GM23338 (cell line): ENCODE measurements at regions not wholly inside any gene's neighbourhood (a gene's known extent, or its start where the extent isn't known, plus 50 kb on each side); places are given as distances from the start of the nearest gene placed in this dataset.
"Not testable (repeated sequence)": the region's sequence is repeated elsewhere in the genome, so short reads cannot be mapped to it uniquely, and the experiment has no call there.

Experiments used
- ATAC-seq: fragments of 200-7000 bp; cut with Tn5 transposase; 3 replicates; pipeline ENCODE4 v1.9.1; 2020
- DNase-seq: peaks from one replicate; pipeline ENCODE4 v3.0.0-alpha.2; 2015; ENCODE audit warnings: low spot score
- H2AFZ ChIP-seq: fragments of 200-600 bp; sonication (generic); 2 replicates; pipeline ENCODE4 v1.8.0; 2016; ENCODE audit warnings: antibody characterized with exemption, mild to moderate bottlenecking, moderate library complexity
- H3F3A ChIP-seq: fragments of 200-600 bp; sonication (generic); replicated peaks from 2 replicates; pipeline ENCODE4 v1.8.0; 2017; ENCODE audit warnings: antibody characterized with exemption, mixed run types, low read depth
- H3K27ac ChIP-seq: fragments of 200-600 bp; sonication (generic); 2 replicates; pipeline ENCODE4 v1.6.1; 2016; ENCODE audit warnings: low read depth
- H3K27me3 ChIP-seq: fragments of 200-600 bp; sonication (generic); 2 replicates; pipeline ENCODE4 v1.8.0; 2016; ENCODE audit warnings: mild to moderate bottlenecking, mixed run types, moderate library complexity; ENCODE audit not compliant: insufficient read depth
- H3K36me3 ChIP-seq: fragments of 200-600 bp; sonication (generic); 2 replicates; pipeline ENCODE4 v1.8.0; 2016; ENCODE audit warnings: mild to moderate bottlenecking; ENCODE audit not compliant: insufficient read depth
- H3K4me1 ChIP-seq: fragments of 200-600 bp; sonication (generic); 2 replicates; pipeline ENCODE4 v1.8.0; 2016; ENCODE audit warnings: mild to moderate bottlenecking, moderate library complexity; ENCODE audit not compliant: insufficient read depth
- H3K4me2 ChIP-seq: fragments of 200-600 bp; sonication (generic); 2 replicates; pipeline ENCODE4 v1.7.1; 2017; ENCODE audit warnings: mixed run types
- H3K4me3 ChIP-seq: fragments of 200-600 bp; sonication (generic); 2 replicates; pipeline ENCODE4 v1.6.1; 2016; ENCODE audit warnings: mixed run types
- H3K79me2 ChIP-seq: fragments of 200-600 bp; sonication (generic); replicated peaks from 2 replicates; pipeline ENCODE4 v1.8.0; 2017; ENCODE audit warnings: mild to moderate bottlenecking; ENCODE audit not compliant: insufficient read depth
- H3K9me2 ChIP-seq: fragments of 200-600 bp; sonication (generic); 2 replicates; pipeline ENCODE4 v1.8.0; 2017; ENCODE audit not compliant: insufficient read depth
- H4K20me1 ChIP-seq: fragments of 200-600 bp; sonication (generic); replicated peaks from 2 replicates; pipeline ENCODE4 v1.8.0; 2017; ENCODE audit warnings: mild to moderate bottlenecking; ENCODE audit not compliant: insufficient read depth
- H3K27ac Mint-ChIP-seq: 2 replicates; pipeline ENCODE4 v1.8.0; 2020; ENCODE audit warnings: inconsistent platforms, mild to moderate bottlenecking, moderate library complexity, mixed read lengths
- H3K27me3 Mint-ChIP-seq: 3 replicates; pipeline ENCODE4 v1.8.0; 2022; ENCODE audit warnings: low read depth, mild to moderate bottlenecking, moderate library complexity, mixed read lengths, inconsistent platforms; ENCODE audit not compliant: insufficient read depth, poor library complexity
- H3K36me3 Mint-ChIP-seq: 3 replicates; pipeline ENCODE4 v1.8.0; 2021; ENCODE audit warnings: low read depth, mild to moderate bottlenecking, inconsistent platforms, moderate library complexity, mixed read lengths
- H3K4me1 Mint-ChIP-seq: 3 replicates; pipeline ENCODE4 v1.8.0; 2020; ENCODE audit warnings: mild to moderate bottlenecking, inconsistent platforms, mixed read lengths
- H3K4me3 Mint-ChIP-seq: 3 replicates; pipeline ENCODE4 v1.8.0; 2021; ENCODE audit warnings: moderate library complexity, mild to moderate bottlenecking, inconsistent platforms, mixed read lengths
- H3K9me3 Mint-ChIP-seq: 3 replicates; pipeline ENCODE4 v1.8.0; 2020; ENCODE audit warnings: moderate library complexity, mild to moderate bottlenecking, inconsistent platforms, mixed read lengths
- STAT1 ChIP-seq: IDR thresholded peaks from one replicate; pipeline ENCODE4 v1.6.1; 2016; ENCODE audit warnings: antibody characterized with exemption; ENCODE audit not compliant: unreplicated experiment
- ZNF331 ChIP-seq: fragments of 250-450 bp; sonication (Bioruptor Pico); IDR thresholded peaks from 2 replicates; pipeline ENCODE4 v1.5.0; 2020; ENCODE audit warnings: low read depth, mild to moderate bottlenecking, moderate library complexity
- ZNF462 ChIP-seq: fragments of 250-450 bp; sonication (Bioruptor Pico); IDR thresholded peaks from 2 replicates; pipeline ENCODE4 v1.5.0; 2020; ENCODE audit warnings: mild to moderate bottlenecking, moderate library complexity

- no peak overlapping the region for H3K4me3 Mint-ChIP-seq
These were observed 98.5 kb upstream of the MBIP start for GRCh38 chr14:36418937-36419336.

GRCh38 chr14:36411951-36412350, 91.5 kb upstream of the MBIP start:
- not testable (repeated sequence) for H2AFZ ChIP-seq, H3K9me2 ChIP-seq, H3K36me3 ChIP-seq, H4K20me1 ChIP-seq, H3K27ac Mint-ChIP-seq, H3K4me3 ChIP-seq, H3K27me3 ChIP-seq, H3K27ac ChIP-seq, H3K4me1 Mint-ChIP-seq, DNase-seq, ATAC-seq, H3K4me1 ChIP-seq, H3K4me2 ChIP-seq, H3K4me3 Mint-ChIP-seq, H3F3A ChIP-seq, H3K79me2 ChIP-seq
- H3K36me3 Mint-ChIP-seq, result peaks cover 24% of the 10 kb centered on the region; the same call in 2 of the 3 replicates
- H3K27me3 Mint-ChIP-seq, result peaks cover 11% of the 10 kb centered on the region
- peaks cover 60% of the 10 kb centered on the region for H3K9me3 Mint-ChIP-seq

More at GRCh38 chr14:36418937-36419336, 98.5 kb upstream of the MBIP start:
- H3K36me3 ChIP-seq, result no peaks in the 10 kb centered on the region
- DNase-seq (no peak), ATAC-seq (no peak)
- H2AFZ ChIP-seq, result no peak overlapping the region
- peaks cover 26% of the 10 kb centered on the region for H3K4me1 ChIP-seq
- H3K79me2 ChIP-seq, result no peaks in the 10 kb centered on the region
- no peak for TF ChIP-seq ZNF331
- TF ChIP-seq ZNF462 (CRISPR knock-in tag), result no peak
- no peak for TF ChIP-seq STAT1
- no peaks in the 10 kb centered on the region for H3F3A ChIP-seq
- H4K20me1 ChIP-seq, result no peaks in the 10 kb centered on the region
- Mint-ChIP-seq H3K36me3 (no peaks in the 10 kb centered on the region; the same call in 2 of the 3 replicates), H3K9me3 (peaks cover 21% of the 10 kb centered on the region), H3K27ac (no peak overlapping the region), H3K27me3 (peaks cover 7% of the 10 kb centered on the region), H3K4me1 (peaks cover 19% of the 10 kb centered on the region)
- H3K4me3 ChIP-seq, result no peak overlapping the region
- H3K27me3 ChIP-seq, result no peaks in the 10 kb centered on the region
- H3K9me2 ChIP-seq, result 0 out of 2 replicates have a peak, but pooled peaks cover 8% of the 10 kb centered on the region
- H3K4me2 ChIP-seq, result no peak overlapping the region
- no peak overlapping the region for H3K27ac ChIP-seq
